ENCODE measurements at regions not wholly inside any gene's neighbourhood (a gene's known extent, or its start where the extent isn't known, plus 50 kb on each side); places are given as distances from the start of the nearest gene placed in this dataset.

DNA sequence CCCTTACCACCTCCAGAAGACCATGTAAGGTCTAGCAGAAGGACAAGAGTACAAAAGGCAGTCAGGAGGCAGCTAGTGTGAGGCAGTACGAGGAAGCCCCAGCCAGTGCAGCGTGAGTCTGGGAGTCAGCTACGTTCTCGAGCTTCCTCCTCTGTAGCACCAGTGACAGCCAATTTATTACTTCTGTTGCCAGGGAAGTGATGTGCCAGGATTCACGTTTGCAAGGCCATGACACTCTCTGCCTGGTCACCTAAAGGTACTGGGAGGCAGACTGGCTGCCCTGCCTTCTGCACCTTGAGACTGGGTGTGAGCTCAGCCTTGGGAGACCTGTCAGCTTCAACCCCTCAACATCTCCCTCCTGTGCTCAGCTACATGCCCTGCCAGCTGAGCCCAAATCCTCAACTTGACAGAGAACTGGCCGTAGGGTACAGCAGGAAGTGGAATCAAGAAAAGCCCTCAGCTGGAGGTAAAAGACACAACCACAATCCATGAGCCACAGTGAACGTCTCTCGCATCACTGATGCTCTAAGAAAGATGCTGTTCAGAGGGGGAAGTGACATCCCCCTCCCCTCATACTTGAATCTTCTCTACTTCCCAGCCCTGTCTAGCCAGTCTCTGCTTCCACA is 182.5 kb upstream of the RGS6 start:
- no peak for DNase-seq
- Histone ChIP-seq H3K27ac (ENCODE audit: low read depth in 2 of 2, low read length in 2 of 2) (no peak overlapping the region), H3K36me3 (ENCODE audit: control insufficient read depth in 2 of 3, insufficient read depth in 3 of 3, low read length in 3 of 3) (no peaks in the 10 kb centered on the region), H3K27me3 (ENCODE audit: control insufficient read depth, insufficient read depth, low read length) (no peaks in the 10 kb centered on the region), H3K4me3 (ENCODE audit: low read length in 3 of 3) (no peak overlapping the region), H3K9me3 (ENCODE audit: control insufficient read depth in 2 of 3, insufficient read depth in 1 of 3, low read length in 3 of 3) (peaks cover 0 to 15% (median 0%) of the 10 kb centered on the region in 3 donors), H3K9ac (ENCODE audit: low read length in 3 of 3) (no peak overlapping the region), H3K4me1 (ENCODE audit: control insufficient read depth in 2 of 3, insufficient read depth in 2 of 3, low read depth in 1 of 3, low read length in 3 of 3) (no peaks in the 10 kb centered on the region)
- TF ChIP-seq, protein P1, sequence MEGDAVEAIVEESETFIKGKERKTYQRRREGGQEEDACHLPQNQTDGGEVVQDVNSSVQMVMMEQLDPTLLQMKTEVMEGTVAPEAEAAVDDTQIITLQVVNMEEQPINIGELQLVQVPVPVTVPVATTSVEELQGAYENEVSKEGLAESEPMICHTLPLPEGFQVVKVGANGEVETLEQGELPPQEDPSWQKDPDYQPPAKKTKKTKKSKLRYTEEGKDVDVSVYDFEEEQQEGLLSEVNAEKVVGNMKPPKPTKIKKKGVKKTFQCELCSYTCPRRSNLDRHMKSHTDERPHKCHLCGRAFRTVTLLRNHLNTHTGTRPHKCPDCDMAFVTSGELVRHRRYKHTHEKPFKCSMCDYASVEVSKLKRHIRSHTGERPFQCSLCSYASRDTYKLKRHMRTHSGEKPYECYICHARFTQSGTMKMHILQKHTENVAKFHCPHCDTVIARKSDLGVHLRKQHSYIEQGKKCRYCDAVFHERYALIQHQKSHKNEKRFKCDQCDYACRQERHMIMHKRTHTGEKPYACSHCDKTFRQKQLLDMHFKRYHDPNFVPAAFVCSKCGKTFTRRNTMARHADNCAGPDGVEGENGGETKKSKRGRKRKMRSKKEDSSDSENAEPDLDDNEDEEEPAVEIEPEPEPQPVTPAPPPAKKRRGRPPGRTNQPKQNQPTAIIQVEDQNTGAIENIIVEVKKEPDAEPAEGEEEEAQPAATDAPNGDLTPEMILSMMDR (IDR thresholded peaks at IDR 0.05; ENCODE audit: borderline replicate concordance, extremely low read depth, insufficient read depth) = no peak
- FAIRE-seq = no peak
- intact Hi-C loops (cut with DNase I) = loop anchor here (5.0 kb wide), 1 partner anchor 607 kb away; no protein-coding TSS in a partner anchor

GRCh38 chr14:71751264-71751663 is 181.0 kb upstream of the RGS6 start:
- intact Hi-C loops (cut with DNase I) = loop anchor here (5.0 kb wide), 1 partner anchor 609 kb away; no protein-coding TSS in a partner anchor
- H3K4me1 ChIP-seq (ENCODE audit: control insufficient read depth in 2 of 3, insufficient read depth in 2 of 3, low read depth in 1 of 3, low read length in 3 of 3) = no peaks in the 10 kb centered on the region
- no peak for FAIRE-seq
- H3K27ac ChIP-seq (ENCODE audit: low read depth in 2 of 2, low read length in 2 of 2) = no peak overlapping the region
- no peaks in the 10 kb centered on the region for H3K27me3 ChIP-seq (ENCODE audit: control insufficient read depth, insufficient read depth, low read length)
- DNase-seq = no peak
- H3K9ac ChIP-seq (ENCODE audit: low read length in 3 of 3) = no peak overlapping the region
- H3K36me3 ChIP-seq (ENCODE audit: control insufficient read depth in 2 of 3, insufficient read depth in 3 of 3, low read length in 3 of 3) = no peaks in the 10 kb centered on the region
- TF ChIP-seq, protein P1 (IDR thresholded peaks at IDR 0.05; ENCODE audit: borderline replicate concordance, extremely low read depth, insufficient read depth) = no peak
- H3K4me3 ChIP-seq (ENCODE audit: low read length in 3 of 3) = no peak overlapping the region
- peaks cover 0 to 15% (median 0%) of the 10 kb centered on the region in 3 donors for H3K9me3 ChIP-seq (ENCODE audit: control insufficient read depth in 2 of 3, insufficient read depth in 1 of 3, low read length in 3 of 3)

- no peak overlapping the region for H3K27ac ChIP-seq (ENCODE audit: low read depth in 2 of 2, low read length in 2 of 2)
- intact Hi-C loops (cut with DNase I) = loop anchor here (5.0 kb wide), 1 partner anchor 610 kb away; no protein-coding TSS in a partner anchor
- TF ChIP-seq, protein P1 (IDR thresholded peaks at IDR 0.05; ENCODE audit: borderline replicate concordance, extremely low read depth, insufficient read depth) = no peak
- FAIRE-seq = no peak
- no peak overlapping the region for H3K9ac ChIP-seq (ENCODE audit: low read length in 3 of 3)
- no peaks in the 10 kb centered on the region for H3K4me1 ChIP-seq (ENCODE audit: control insufficient read depth in 2 of 3, insufficient read depth in 2 of 3, low read depth in 1 of 3, low read length in 3 of 3)
- H3K36me3 ChIP-seq (ENCODE audit: control insufficient read depth in 2 of 3, insufficient read depth in 3 of 3, low read length in 3 of 3) = no peaks in the 10 kb centered on the region
- H3K4me3 ChIP-seq (ENCODE audit: low read length in 3 of 3) = no peak overlapping the region
- H3K27me3 ChIP-seq (ENCODE audit: control insufficient read depth, insufficient read depth, low read length) = no peaks in the 10 kb centered on the region
- DNase-seq = no peak
- H3K9me3 ChIP-seq (ENCODE audit: control insufficient read depth in 2 of 3, insufficient read depth in 1 of 3, low read length in 3 of 3) = peaks cover 0 to 15% (median 0%) of the 10 kb centered on the region in 3 donors
Observed at GRCh38 chr14:71752111-71752738, 180.0 kb upstream of the RGS6 start.

Measured in kidney (tissue), 13 donors.